ENCODE measurements at regions not wholly inside any gene's neighbourhood (a gene's known extent, or its start where the extent isn't known, plus 50 kb on each side); places are given as distances from the start of the nearest gene placed in this dataset.

- no peak for DNase-seq
Measured at GRCh38 chr6:19643287-19643686, 193.9 kb upstream of the ID4 start.

- no peak for DNase-seq
Measured at GRCh38 chr6:19643713-19644112, 193.5 kb upstream of the ID4 start.

DNA sequence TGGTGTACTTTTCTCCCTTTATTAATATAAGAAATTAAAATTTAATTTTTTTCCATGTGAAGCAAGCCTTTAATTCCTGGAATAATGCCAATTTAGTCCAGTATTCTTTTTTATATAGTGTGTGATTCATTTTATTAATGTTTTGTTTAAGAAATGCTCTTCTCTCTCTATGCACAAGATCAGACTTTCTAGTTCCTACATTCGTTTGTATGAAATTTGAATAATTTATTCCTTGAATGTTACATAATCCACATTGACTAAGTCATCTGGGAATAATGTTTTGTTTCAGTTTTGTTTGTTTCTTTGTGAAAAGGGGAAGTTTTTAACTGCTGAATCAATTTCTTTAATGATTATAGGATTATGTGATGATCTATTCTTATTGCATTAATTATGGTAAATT is 181.4 kb upstream of the ID4 start:
- DNase-seq = no peak

GRCh38 chr6:19660123-19660910 is 176.9 kb upstream of the ID4 start:
- DNase-seq = no peak

GRCh38 chr6:19662911-19663310 is 174.3 kb upstream of the ID4 start:
- DNase-seq = no peak

DNA sequence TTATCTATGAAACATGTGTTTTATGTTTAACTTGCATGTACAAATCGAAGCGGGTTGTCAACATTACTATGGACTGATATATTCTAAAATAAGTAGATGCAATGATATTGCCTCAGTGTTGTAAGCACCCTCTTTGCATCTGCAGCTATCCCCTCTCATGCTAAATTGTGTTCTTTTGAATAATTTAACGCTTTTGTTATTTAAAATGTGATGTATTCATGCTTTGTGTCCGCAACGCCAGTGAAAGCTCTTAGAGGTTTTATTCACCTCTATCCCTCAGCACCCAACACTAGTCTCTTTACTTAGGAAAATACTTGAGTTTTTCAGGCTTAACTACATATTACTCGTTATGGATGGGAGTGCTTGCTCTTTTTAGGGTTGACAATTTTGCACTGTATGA is 173.7 kb upstream of the ID4 start:
- no peak for DNase-seq

DNA sequence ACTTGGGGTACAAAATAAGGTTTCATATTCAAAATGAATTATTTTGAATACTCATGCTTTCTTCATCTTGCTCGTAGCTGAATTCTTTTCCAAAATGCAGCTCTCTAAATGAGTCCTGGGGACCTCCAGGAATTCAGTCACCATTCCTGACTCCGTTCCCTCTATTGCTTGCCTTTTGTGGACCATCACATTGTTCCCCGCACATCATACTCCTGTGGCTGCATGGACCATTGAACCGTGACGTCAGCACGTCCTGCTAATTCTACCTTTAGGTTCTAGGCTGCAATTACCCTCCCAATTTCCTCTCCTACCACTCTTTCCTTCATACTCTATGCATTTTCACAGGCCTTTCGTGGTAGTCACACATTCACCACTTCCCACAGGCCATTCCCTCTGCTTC is 173.1 kb upstream of the ID4 start:
- DNase-seq = no peak

DNA sequence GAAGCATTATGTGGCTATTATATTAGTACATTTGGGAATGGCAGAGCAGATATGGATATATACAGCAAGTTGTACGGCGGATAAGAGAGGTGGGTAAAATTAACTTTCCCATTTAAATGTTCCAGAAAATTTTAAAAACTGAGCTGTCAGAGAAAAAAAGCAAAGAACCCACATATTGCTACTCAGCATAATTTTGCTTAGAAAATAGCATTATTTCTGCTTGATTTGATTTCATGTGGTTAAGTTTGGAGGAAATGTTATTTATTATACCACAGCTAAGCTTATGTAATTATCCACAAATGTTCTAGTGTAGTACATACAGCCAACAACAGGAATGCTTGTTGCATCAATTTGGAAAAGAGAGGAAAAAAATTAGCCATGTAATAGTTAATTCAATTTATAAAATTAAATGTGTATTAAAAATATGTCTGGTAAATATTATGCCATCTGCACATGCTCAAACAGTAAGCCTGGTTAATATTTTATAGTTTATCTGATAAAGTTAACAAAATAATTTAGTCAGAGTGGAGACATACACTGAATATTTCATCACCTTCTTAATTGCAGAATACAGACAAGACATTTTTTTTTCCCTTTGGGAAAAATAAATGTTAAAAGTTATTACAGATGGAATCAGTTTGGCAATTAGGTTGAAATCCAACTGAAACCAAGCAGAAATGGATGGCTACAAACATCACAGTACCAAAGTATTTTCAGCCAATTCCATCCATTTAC is 172.1 kb upstream of the ID4 start:
- DNase-seq = no peak

- no peak for DNase-seq
Measured at GRCh38 chr6:19665613-19665909, 171.6 kb upstream of the ID4 start.

DNA sequence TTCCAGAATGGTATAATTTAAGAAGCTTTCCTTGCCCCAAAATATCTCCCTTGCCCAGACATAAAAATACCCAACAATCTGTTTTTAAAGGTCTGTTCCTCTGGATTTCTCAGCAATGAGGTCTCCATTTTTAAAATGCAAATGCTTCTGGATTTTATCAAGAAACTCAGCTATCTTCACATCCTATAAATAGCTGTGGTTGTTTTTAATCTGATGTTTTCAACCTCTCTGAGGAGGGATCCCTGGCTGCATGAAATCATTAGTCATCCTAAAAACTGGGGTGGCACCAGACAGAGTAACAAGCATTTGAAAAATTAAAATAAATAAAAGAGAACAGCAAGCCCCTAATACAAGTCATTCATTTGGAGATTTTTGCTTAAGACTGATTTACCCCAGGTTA is 168.5 kb upstream of the ID4 start:
- no peak for DNase-seq

GRCh38 chr6:19669206-19669605 is 168.0 kb upstream of the ID4 start:
- DNase-seq = no peak

- DNase-seq = no peak
Measured at GRCh38 chr6:19682859-19683258, 154.3 kb upstream of the ID4 start.

DNA sequence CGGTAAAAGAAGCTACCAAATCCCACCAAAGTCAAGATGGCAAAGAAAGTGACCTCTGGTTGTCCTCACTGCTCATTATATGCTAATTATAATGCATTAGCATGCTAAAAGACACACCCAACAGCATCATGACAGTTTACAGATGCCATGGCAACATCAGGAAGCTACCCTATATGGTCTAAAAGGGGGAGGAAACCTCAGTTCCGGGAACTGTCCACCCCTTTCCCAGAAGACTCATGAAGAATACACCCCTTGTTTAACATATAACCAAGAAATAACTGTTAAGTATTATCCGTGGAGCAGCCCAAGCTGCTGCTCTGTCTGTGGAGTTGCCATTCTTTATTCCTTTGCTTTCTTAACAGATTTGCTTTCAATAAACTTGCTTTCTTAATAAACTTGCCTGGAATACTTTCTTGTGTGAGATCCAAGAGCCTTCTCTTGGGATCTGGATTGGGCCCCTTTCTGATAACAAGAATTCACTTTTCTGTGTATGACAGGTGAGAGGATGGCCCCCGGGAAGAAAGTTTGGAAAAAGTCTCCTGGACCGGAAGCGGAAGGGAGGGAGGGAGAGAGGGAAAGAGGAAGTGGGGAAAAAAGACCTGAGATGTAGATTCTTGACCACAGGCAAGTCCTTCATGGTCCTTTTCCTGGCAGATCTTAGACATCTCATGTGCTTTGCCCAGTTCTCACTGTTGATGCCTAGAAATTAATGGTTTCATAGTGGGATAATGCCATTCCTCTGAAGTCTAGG is 146.7 kb upstream of the ID4 start:
- no peak for DNase-seq

DNA sequence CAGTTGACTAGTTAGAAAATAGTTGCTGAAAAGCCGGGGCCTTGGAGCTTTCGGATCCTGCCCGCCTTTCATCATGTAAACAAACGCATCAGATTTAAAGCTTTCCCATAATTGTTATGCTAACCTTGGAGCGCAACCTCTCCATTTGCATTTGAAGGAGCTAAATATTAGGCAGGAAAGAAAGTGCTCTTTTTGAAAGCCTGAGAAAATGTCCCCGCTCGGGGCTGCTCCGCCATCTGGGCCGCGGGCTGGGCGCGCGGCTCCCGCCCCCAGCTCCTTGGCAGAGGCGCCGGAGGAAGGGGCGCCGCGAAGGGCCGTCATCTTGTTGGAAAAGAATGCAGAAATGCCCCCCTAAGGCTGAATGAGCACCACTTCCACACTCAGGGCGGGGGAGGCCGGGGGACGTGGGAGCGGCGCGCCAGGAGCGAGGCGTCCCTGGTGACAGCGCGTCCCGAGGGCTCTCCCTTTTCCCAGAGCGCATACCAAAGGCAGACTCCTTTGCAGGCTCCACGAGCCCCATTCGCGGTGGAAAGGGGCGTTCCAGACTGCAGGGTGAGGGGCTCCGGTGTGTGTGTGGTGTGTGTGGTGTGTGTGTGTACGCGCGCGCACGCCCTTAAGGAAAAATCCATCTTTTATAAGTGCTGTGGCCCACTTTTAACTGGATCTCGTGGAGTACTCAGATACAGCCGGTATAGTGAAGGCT is 145.6 kb upstream of the ID4 start:
- DNase-seq = no peak

DNA sequence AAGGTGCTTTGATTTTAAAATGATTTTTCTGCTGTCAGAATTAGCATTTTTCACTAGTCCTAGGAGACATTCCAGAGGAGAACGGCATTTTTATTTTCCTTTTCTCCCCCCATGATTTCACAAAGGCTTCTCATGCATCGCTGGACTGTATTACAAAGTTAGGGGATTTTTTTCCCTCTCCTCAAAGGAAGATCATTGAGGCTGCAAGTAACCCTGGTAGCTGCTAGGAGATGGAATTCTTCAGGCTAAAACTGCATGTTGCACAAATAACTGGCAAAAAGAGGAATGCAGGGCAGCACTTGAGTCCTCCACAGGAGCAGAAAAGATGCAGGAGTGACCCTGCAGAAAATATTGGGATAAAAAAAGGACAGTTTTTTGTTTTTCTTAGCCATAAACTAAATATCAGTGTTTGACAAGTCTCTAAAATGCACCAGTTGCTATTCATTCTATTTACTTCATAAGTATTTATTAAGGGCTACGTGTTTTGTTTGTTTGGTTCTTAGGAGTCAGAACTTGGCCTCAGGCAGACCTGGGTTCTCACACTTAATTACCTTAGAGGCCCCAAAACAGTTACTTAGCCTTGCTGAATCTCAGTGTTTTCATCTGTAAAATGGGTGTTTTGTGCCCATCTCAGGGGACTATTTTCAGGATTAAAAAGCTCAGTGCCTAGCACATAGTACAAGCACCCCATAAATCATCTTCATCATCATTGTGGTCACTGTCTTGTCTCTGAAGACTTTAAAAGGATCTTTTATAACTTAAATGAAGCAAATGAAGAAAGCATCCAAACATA is 144.5 kb upstream of the ID4 start:
- DNase-seq = no peak

GRCh38 chr6:19694697-19695096 is 142.5 kb upstream of the ID4 start:
- DNase-seq = no peak

DNA sequence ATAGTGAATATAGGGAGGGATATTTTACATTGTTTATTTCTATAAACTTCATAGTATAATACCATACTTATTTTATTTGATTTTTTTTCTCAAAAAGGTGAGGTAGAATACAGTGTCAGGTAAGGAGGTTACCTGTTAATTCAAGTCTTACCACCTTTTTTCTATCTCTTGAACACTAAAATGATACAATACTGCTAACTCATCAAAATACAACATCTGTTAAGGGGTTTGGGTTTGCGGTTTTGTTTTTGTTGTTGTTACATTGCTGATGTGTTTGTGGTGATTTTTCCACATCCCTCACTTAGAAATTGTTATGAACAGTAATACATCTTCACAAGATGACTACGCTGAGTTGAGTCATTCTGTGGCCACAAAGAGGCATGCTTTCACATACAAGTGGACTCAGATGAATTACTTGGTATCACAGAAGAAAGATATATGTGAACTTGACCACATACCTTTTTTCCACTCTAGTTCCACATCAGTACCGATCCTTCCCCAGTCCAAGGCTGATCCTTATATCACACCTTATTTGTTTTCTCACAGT is 139.4 kb upstream of the ID4 start:
- no peak for DNase-seq

DNA sequence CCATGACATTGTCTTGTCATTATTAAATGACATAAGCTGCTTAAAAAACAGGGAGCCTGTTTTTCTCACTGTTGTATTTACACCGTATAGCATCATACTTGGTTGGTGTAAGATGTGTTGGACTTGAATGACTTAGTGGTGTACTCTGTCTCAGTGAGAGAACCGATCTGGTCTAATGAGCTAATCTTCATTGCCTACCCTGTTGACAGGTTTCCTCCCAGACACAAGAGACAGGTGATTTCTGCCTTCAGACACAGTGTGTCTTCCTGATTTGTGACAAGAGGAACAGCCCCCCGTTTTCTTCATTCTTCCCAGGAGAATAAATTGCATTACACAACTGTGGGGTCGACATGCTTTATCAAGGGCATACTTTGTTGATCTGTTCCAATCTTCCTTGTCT is 137.2 kb upstream of the ID4 start:
- no peak for DNase-seq

GRCh38 chr6:19705606-19706005 is 131.6 kb upstream of the ID4 start:
- DNase-seq = no peak

GRCh38 chr6:19712012-19712688 is 125.0 kb upstream of the ID4 start:
- DNase-seq = no peak

- DNase-seq = no peak
Measured at GRCh38 chr6:19712998-19713397, 124.2 kb upstream of the ID4 start.

- no peak for DNase-seq
Measured at GRCh38 chr6:19713411-19713810, 123.8 kb upstream of the ID4 start.

Data from activated CD4-positive, alpha-beta T cell treated with anti-CD3 and anti-CD28 coated beads for 48 hours (primary cell).